Esophagus muscularis mucosa (tissue), 3 donors: ENCODE measurements at regions not wholly inside any gene's neighbourhood (a gene's known extent, or its start where the extent isn't known, plus 50 kb on each side); places are given as distances from the start of the nearest gene placed in this dataset.

Experiments used
- EP300 ChIP-seq: sonication (generic); formaldehyde crosslinking; IDR thresholded peaks from one replicate; pipeline ENCODE4 v1.6.1; 2017; ENCODE audit warnings: antibody characterized with exemption
- TF ChIP-seq, protein P1 (sequence below), 3 experiments: fragments of 200-600 bp in 2 of 3; fragments of 450-650 bp in 1 of 3; sonication (generic) in 2 of 3; IDR thresholded peaks; one replicate each; pipeline ENCODE4 v1.5.1; 2017 to 2019; ENCODE audit warnings: antibody characterized with exemption in 3 of 3, mild to moderate bottlenecking in 2 of 3, moderate library complexity in 1 of 3

DNA sequence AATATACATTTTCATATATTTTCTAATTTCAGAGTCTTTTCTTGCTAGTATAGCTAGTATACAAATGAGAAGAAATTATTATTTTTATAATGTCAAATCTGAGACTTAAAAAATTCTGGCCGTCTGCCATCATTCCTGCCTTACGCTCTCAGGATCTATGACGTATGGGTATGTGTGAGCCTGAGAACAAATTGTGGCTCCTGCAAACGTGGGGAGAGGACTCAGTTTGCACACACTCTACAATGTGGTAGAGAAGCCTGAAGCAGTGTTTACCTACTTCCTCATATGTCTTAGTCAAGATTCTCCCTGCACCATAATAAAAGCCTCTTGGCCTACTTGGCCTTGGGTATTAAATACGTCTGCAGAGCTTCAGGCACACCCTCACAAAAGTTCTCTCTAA is 825.4 kb downstream of the SEMA5A start:
- no peak for TF ChIP-seq EP300
- TF ChIP-seq, protein P1, sequence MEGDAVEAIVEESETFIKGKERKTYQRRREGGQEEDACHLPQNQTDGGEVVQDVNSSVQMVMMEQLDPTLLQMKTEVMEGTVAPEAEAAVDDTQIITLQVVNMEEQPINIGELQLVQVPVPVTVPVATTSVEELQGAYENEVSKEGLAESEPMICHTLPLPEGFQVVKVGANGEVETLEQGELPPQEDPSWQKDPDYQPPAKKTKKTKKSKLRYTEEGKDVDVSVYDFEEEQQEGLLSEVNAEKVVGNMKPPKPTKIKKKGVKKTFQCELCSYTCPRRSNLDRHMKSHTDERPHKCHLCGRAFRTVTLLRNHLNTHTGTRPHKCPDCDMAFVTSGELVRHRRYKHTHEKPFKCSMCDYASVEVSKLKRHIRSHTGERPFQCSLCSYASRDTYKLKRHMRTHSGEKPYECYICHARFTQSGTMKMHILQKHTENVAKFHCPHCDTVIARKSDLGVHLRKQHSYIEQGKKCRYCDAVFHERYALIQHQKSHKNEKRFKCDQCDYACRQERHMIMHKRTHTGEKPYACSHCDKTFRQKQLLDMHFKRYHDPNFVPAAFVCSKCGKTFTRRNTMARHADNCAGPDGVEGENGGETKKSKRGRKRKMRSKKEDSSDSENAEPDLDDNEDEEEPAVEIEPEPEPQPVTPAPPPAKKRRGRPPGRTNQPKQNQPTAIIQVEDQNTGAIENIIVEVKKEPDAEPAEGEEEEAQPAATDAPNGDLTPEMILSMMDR (IDR thresholded peaks at IDR 0.05) = no peak
